NCI-H2107 treated with DMSO at 0.1 percent for 48 hours (cell line): ENCODE measurements at regions not wholly inside any gene's neighbourhood (a gene's known extent, or its start where the extent isn't known, plus 50 kb on each side); places are given as distances from the start of the nearest gene placed in this dataset.

Source experiments
- DNase-seq: peaks from one replicate; lab custom pipeline; 2025; ENCODE audit not compliant: unreplicated experiment; lab: John Stamatoyannopoulos, UW

GRCh38 chr14:28709571-28710305 lies 56.8 kb upstream of the FOXG1 start:
- no peak for DNase-seq
